ENCODE measurements at regions not wholly inside any gene's neighbourhood (a gene's known extent, or its start where the extent isn't known, plus 50 kb on each side); places are given as distances from the start of the nearest gene placed in this dataset.

GRCh38 chr11:126113963-126114362, 51.3 kb upstream of the CDON start:
- Mint-ChIP-seq H3K27me3 (ENCODE audit: unreplicated experiment) (no peaks in the 10 kb centered on the region), H3K4me1 (ENCODE audit: low read depth, unreplicated experiment) (peaks cover 7% of the 10 kb centered on the region), H3K9me3 (ENCODE audit: unreplicated experiment) (no peaks in the 10 kb centered on the region), H3K4me3 (ENCODE audit: unreplicated experiment) (no peak overlapping the region), H3K36me3 (ENCODE audit: unreplicated experiment) (no peaks in the 10 kb centered on the region), H3K27ac (ENCODE audit: unreplicated experiment) (no peak overlapping the region)
- no peak for DNase-seq
- TF ChIP-seq CTCF (IDR thresholded peaks at IDR 0.05; ENCODE audit: partially characterized antibody, unreplicated experiment), result no peak

- DNase-seq, result no peak
- no peak overlapping the region for H3K27ac Mint-ChIP-seq (ENCODE audit: unreplicated experiment)
- H3K27me3 Mint-ChIP-seq (ENCODE audit: unreplicated experiment), result no peaks in the 10 kb centered on the region
- TF ChIP-seq CTCF (IDR thresholded peaks at IDR 0.05; ENCODE audit: partially characterized antibody, unreplicated experiment), result no peak
- H3K36me3 Mint-ChIP-seq (ENCODE audit: unreplicated experiment), result no peaks in the 10 kb centered on the region
- peaks cover 7% of the 10 kb centered on the region for H3K4me1 Mint-ChIP-seq (ENCODE audit: low read depth, unreplicated experiment)
- H3K4me3 Mint-ChIP-seq (ENCODE audit: unreplicated experiment), result no peak overlapping the region
- H3K9me3 Mint-ChIP-seq (ENCODE audit: unreplicated experiment), result no peaks in the 10 kb centered on the region
Measured at GRCh38 chr11:126113515-126113957, 50.9 kb upstream of the CDON start.

GRCh38 chr11:126113012-126113411, 50.3 kb upstream of the CDON start:
- TF ChIP-seq CTCF (IDR thresholded peaks at IDR 0.05; ENCODE audit: partially characterized antibody, unreplicated experiment), result no peak
- Mint-ChIP-seq H3K27ac (ENCODE audit: unreplicated experiment) (no peak overlapping the region), H3K9me3 (ENCODE audit: unreplicated experiment) (no peaks in the 10 kb centered on the region)

GRCh38 chr11:126112547-126112946, 49.9 kb upstream of the CDON start:
- no peak for DNase-seq
- Mint-ChIP-seq H3K27me3 (ENCODE audit: unreplicated experiment) (no peaks in the 10 kb centered on the region), H3K4me1 (ENCODE audit: low read depth, unreplicated experiment) (peaks cover 7% of the 10 kb centered on the region), H3K27ac (ENCODE audit: unreplicated experiment) (no peak overlapping the region), H3K9me3 (ENCODE audit: unreplicated experiment) (no peaks in the 10 kb centered on the region), H3K4me3 (ENCODE audit: unreplicated experiment) (no peak overlapping the region), H3K36me3 (ENCODE audit: unreplicated experiment) (no peaks in the 10 kb centered on the region)
- TF ChIP-seq CTCF (IDR thresholded peaks at IDR 0.05; ENCODE audit: partially characterized antibody, unreplicated experiment), result no peak

More at GRCh38 chr11:126113012-126113411, 50.3 kb upstream of the CDON start:
- no peak for DNase-seq
- Mint-ChIP-seq H3K27me3 (ENCODE audit: unreplicated experiment) (no peaks in the 10 kb centered on the region), H3K4me1 (ENCODE audit: low read depth, unreplicated experiment) (peaks cover 7% of the 10 kb centered on the region), H3K4me3 (ENCODE audit: unreplicated experiment) (no peak overlapping the region), H3K36me3 (ENCODE audit: unreplicated experiment) (no peaks in the 10 kb centered on the region)
